BE2C (cell line): ENCODE measurements at regions not wholly inside any gene's neighbourhood (a gene's known extent, or its start where the extent isn't known, plus 50 kb on each side); places are given as distances from the start of the nearest gene placed in this dataset.

Source experiments
- DNase-seq: peaks from one replicate; pipeline ENCODE4 v3.0.0-alpha.2; 2020
- H3K27me3 ChIP-seq: fragments of 250-450 bp; sonication (Bioruptor Pico); 2 replicates; pipeline ENCODE4 v1.5.1; 2020; ENCODE audit warnings: mild to moderate bottlenecking
- H3K36me3 ChIP-seq: fragments of 250-450 bp; sonication (Bioruptor Pico); 2 replicates; pipeline ENCODE4 v1.5.1; 2020; ENCODE audit warnings: mild to moderate bottlenecking
- H3K4me1 ChIP-seq: fragments of 250-450 bp; sonication (Bioruptor Pico); 2 replicates; pipeline ENCODE4 v1.5.1; 2020
- H3K4me3 ChIP-seq: 2 replicates; pipeline ENCODE4 v1.5.1; 2011; ENCODE audit warnings: low read depth, low read length
- H3K9me3 ChIP-seq: fragments of 250-450 bp; sonication (Bioruptor Pico); 2 replicates; pipeline ENCODE4 v1.5.1; 2020
- TF ChIP-seq, protein P1 (sequence below): IDR thresholded peaks from 2 replicates; pipeline ENCODE4 v1.5.1; 2012; ENCODE audit warnings: mild to moderate bottlenecking, low read depth, low read length

DNA sequence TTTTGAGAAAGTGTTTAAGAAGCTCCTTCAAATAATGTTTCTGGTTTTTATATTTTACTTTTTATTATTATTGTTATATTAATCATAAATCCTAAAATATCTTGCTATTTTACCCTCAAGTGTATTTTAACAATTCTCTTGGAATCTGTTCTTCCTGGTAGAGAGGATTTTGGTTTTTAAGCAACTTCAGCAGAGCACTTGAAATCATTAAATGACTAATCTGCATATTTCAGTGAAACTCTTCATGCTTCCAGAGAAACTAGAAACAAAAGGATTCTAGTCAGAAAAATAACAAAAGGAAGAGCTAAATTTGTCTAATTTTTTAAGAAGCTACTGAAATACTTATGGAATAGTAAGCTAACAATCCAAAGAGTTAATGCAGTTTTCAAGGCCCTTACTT, 1057.3 kb downstream of the TLE1 start:
- Histone ChIP-seq H3K9me3 (no peaks in the 10 kb centered on the region), H3K4me3 (no peak overlapping the region), H3K4me1 (no peaks in the 10 kb centered on the region), H3K36me3 (no peaks in the 10 kb centered on the region), H3K27me3 (no peaks in the 10 kb centered on the region)
- TF ChIP-seq, protein P1, sequence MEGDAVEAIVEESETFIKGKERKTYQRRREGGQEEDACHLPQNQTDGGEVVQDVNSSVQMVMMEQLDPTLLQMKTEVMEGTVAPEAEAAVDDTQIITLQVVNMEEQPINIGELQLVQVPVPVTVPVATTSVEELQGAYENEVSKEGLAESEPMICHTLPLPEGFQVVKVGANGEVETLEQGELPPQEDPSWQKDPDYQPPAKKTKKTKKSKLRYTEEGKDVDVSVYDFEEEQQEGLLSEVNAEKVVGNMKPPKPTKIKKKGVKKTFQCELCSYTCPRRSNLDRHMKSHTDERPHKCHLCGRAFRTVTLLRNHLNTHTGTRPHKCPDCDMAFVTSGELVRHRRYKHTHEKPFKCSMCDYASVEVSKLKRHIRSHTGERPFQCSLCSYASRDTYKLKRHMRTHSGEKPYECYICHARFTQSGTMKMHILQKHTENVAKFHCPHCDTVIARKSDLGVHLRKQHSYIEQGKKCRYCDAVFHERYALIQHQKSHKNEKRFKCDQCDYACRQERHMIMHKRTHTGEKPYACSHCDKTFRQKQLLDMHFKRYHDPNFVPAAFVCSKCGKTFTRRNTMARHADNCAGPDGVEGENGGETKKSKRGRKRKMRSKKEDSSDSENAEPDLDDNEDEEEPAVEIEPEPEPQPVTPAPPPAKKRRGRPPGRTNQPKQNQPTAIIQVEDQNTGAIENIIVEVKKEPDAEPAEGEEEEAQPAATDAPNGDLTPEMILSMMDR = no peak
- no peak for DNase-seq

DNA sequence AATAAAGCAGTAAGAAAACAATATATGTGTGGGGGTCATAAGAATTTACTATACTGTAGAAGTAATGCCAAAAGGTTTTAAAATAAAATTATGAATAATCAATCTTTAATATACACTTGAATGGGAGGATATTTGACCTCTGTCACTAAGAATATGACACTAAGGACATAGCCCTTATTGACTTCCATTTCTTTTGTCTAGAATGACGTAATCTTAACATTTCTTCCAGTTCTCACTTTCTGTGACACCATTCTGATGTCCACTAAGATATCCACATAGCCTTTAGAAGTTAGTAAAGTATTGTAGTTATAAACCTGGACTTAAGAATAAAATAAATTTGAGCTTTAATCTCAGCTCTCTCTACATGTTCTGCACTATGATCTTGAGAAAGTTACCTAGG, 1050.7 kb downstream of the TLE4 start:
- TF ChIP-seq, protein P1 = no peak

DNA sequence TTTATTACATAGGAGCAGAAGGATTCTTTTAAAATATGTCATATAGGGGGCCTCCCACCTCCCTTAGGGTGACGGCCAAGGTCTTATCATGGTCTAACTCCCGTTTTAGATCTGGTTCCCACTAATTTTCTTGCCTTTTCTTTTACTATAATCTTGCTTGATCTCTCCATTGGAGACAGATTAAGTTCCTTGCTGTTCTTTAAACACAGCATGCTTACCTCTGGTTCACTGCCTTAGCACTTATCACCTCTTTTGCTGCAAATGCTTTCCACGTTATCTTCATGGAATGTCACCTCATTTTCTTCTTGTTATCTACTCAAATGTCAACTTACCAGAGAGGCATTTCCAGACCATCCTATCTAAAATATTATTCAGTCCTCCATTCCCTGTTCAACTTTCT, 1047.6 kb downstream of the TLE4 start:
- H3K4me1 ChIP-seq = no peaks in the 10 kb centered on the region
- no peak overlapping the region for H3K4me3 ChIP-seq
- TF ChIP-seq, protein P1 = no peak
- H3K9me3 ChIP-seq = no peaks in the 10 kb centered on the region
- no peaks in the 10 kb centered on the region for H3K36me3 ChIP-seq
- no peak for DNase-seq
- H3K27me3 ChIP-seq = no peaks in the 10 kb centered on the region

More for the DNA sequence above, 1050.7 kb downstream of the TLE4 start:
- no peaks in the 10 kb centered on the region for H3K36me3 ChIP-seq
- no peaks in the 10 kb centered on the region for H3K4me1 ChIP-seq
- no peak overlapping the region for H3K4me3 ChIP-seq
- H3K27me3 ChIP-seq = no peaks in the 10 kb centered on the region
- no peak for DNase-seq
- no peaks in the 10 kb centered on the region for H3K9me3 ChIP-seq

DNA sequence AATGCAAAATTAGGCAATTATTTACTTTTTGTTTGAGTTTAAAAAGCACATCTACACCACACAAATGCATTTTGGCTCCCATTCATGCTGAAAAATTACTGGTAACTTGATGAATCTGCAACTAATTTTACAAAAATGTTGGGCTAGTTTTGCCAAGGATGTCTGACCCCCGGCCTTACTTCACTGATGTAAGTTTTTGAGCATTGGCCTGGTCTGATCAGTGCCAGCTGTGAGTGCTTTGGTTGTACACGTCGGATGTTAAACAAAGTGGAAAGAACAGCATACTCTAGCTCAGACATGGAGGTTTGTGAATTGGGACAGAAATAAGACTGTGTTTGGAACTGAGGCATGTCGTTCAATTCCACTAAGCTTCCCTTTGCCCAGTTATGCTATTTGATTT, 1044.2 kb downstream of the TLE4 start:
- Histone ChIP-seq H3K9me3 (no peaks in the 10 kb centered on the region), H3K4me1 (no peaks in the 10 kb centered on the region), H3K4me3 (no peak overlapping the region), H3K36me3 (no peaks in the 10 kb centered on the region), H3K27me3 (no peaks in the 10 kb centered on the region)
- TF ChIP-seq, protein P1 = no peak
- no peak for DNase-seq

DNA sequence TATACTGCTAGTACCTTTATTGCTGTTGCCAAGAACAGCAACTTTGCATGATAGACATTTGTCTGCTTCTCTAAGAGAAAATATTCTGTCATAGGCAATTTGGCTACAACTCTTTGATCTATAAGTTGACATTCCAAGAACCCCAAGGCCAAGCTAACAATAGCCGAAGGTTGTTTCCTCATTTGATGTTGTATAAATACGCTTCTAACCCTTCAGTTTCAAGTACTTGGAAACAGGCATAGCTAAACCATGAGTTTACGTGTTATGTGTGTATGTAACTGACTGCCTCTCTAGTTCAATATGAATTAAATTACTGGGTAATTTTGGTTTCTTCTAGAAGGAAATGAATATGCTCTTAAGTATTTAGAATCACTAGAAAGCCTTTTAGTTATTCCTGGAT, 1034.0 kb downstream of the TLE4 start:
- Histone ChIP-seq H3K4me3 (no peak overlapping the region), H3K36me3 (no peaks in the 10 kb centered on the region), H3K27me3 (no peaks in the 10 kb centered on the region), H3K4me1 (peaks cover 5% of the 10 kb centered on the region; the same call in 1 of the 2 replicates), H3K9me3 (no peaks in the 10 kb centered on the region)
- TF ChIP-seq, protein P1 = no peak
- DNase-seq = no peak

DNA sequence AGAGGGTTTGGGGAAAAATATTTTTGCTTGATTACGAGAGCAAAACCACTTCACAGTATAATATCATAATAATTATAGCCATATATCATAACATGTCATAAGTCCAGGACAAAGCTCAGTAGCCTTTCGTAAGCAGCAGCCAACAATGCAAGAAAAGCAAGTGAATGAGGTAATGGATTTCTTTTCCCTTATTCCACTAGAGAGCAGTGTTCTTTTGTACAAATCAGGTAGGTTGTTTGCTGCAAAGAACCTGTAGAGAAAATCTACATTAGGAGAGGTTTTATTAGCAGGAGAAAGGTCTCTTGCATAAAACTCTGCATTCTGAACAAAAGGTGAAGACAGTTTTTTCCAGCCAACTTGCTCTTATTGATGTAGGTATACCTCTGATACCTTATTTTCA, 1033.4 kb downstream of the TLE4 start:
- no peaks in the 10 kb centered on the region for H3K36me3 ChIP-seq
- DNase-seq = no peak
- H3K9me3 ChIP-seq = no peaks in the 10 kb centered on the region
- no peaks in the 10 kb centered on the region for H3K27me3 ChIP-seq
- TF ChIP-seq, protein P1 = peak; percentile 62
- peaks cover 5% of the 10 kb centered on the region; the same call in 1 of the 2 replicates for H3K4me1 ChIP-seq
- no peak overlapping the region for H3K4me3 ChIP-seq
